Loucy (cell line): ENCODE measurements at regions not wholly inside any gene's neighbourhood (a gene's known extent, or its start where the extent isn't known, plus 50 kb on each side); places are given as distances from the start of the nearest gene placed in this dataset.

Source experiments
- CTCF ChIP-seq: fragments of 200-600 bp; sonication (generic); conservative IDR thresholded peaks from 2 replicates; pipeline ENCODE4 v1.5.1; 2014; ENCODE audit warnings: mild to moderate bottlenecking, antibody characterized with exemption, low read length
- EZH2phosphoT487 ChIP-seq: fragments of 200-600 bp; IDR thresholded peaks from 2 replicates; pipeline ENCODE4 v1.6.1; 2018; ENCODE audit warnings: antibody characterized with exemption, mild to moderate bottlenecking, moderate library complexity, borderline replicate concordance

- no peak for TF ChIP-seq CTCF
- TF ChIP-seq EZH2phosphoT487, result no peak
These were observed 119.1 kb upstream of the PFKP start for GRCh38 chr10:2948127-2948854.
